Mesenchymal stem cell (in vitro differentiated cells and primary cell): ENCODE measurements at regions not wholly inside any gene's neighbourhood (a gene's known extent, or its start where the extent isn't known, plus 50 kb on each side); places are given as distances from the start of the nearest gene placed in this dataset.

ENCODE experiments used
- DNase-seq: peaks from one replicate; pipeline ENCODE4 v3.0.0-alpha.2; 2013
- H2AFZ ChIP-seq: one replicate; pipeline ENCODE4 v1.6.1; 2013; ENCODE audit warnings: low read depth, mild to moderate bottlenecking, control low read depth, inconsistent platforms, low read length, moderate library complexity
- H2AK5ac ChIP-seq: 2 replicates; pipeline ENCODE4 v1.6.1; 2013; ENCODE audit warnings: low read length, moderate library complexity, mild to moderate bottlenecking, inconsistent platforms; ENCODE audit not compliant: severe bottlenecking
- H2BK120ac ChIP-seq: one replicate; pipeline ENCODE4 v1.6.1; 2013; ENCODE audit warnings: low read depth, mild to moderate bottlenecking, inconsistent platforms, low read length, moderate library complexity
- H2BK12ac ChIP-seq, 2 experiments: one replicate each; pipeline ENCODE4 v1.6.1; 2013; ENCODE audit warnings: inconsistent platforms in 2 of 2, low read length in 2 of 2, mild to moderate bottlenecking in 2 of 2, moderate library complexity in 2 of 2, control low read depth in 1 of 2
- H2BK15ac ChIP-seq: one replicate; pipeline ENCODE4 v1.6.1; 2013; ENCODE audit warnings: mild to moderate bottlenecking, low read depth, inconsistent platforms; ENCODE audit not compliant: poor library complexity, severe bottlenecking
- H2BK5ac ChIP-seq: 2 replicates; pipeline ENCODE4 v1.6.1; 2013; ENCODE audit warnings: low read depth, mild to moderate bottlenecking, low read length, control low read depth, inconsistent platforms; ENCODE audit not compliant: poor library complexity, severe bottlenecking
- H3K14ac ChIP-seq, 2 experiments: one replicate each; pipeline ENCODE4 v1.6.1; 2013; ENCODE audit warnings: inconsistent platforms in 2 of 2, low read length in 2 of 2, control low read depth in 1 of 2, mild to moderate bottlenecking in 1 of 2, moderate library complexity in 1 of 2
- H3K18ac ChIP-seq, 2 experiments: one replicate each; pipeline ENCODE4 v1.6.1; 2013; ENCODE audit warnings: inconsistent platforms in 2 of 2, low read length in 2 of 2, control low read depth in 1 of 2, low read depth in 1 of 2, mild to moderate bottlenecking in 1 of 2
- H3K23ac ChIP-seq, 2 experiments: one replicate each; pipeline ENCODE4 v1.6.1; 2013; ENCODE audit warnings: inconsistent platforms in 2 of 2, low read length in 2 of 2, mild to moderate bottlenecking in 2 of 2, moderate library complexity in 2 of 2, control low read depth in 1 of 2
- H3K27ac ChIP-seq: 2 replicates; pipeline ENCODE4 v1.5.1; 2013; ENCODE audit warnings: mild to moderate bottlenecking, moderate library complexity, low read length, control low read depth, inconsistent platforms; ENCODE audit not compliant: poor library complexity, severe bottlenecking
- H3K27me3 ChIP-seq, 2 experiments: 2 replicates each; pipeline versions ENCODE4 v1.6.1 to v1.7.0; 2013; ENCODE audit warnings: low read length in 2 of 2, mild to moderate bottlenecking in 2 of 2, moderate library complexity in 2 of 2, control low read depth in 1 of 2, inconsistent platforms in 1 of 2; ENCODE audit not compliant: control insufficient read depth in 1 of 2, insufficient read depth in 1 of 2
- H3K36me3 ChIP-seq, 2 experiments: 2 replicates each; pipeline versions ENCODE4 v1.6.1 to v1.7.0; 2013; ENCODE audit warnings: low read length in 2 of 2, control low read depth in 1 of 2, inconsistent platforms in 1 of 2, low read depth in 1 of 2, mild to moderate bottlenecking in 1 of 2; ENCODE audit not compliant: insufficient read depth in 2 of 2, control insufficient read depth in 1 of 2
- H3K4ac ChIP-seq, 2 experiments: one replicate each; pipeline ENCODE4 v1.6.1; 2013; ENCODE audit warnings: inconsistent platforms in 2 of 2, low read length in 2 of 2, mild to moderate bottlenecking in 2 of 2, moderate library complexity in 2 of 2, control low read depth in 1 of 2, low read depth in 1 of 2
- H3K4me1 ChIP-seq: 2 replicates; pipeline ENCODE4 v1.6.1; 2013; ENCODE audit warnings: low read depth, low read length, control low read depth; ENCODE audit not compliant: control insufficient read depth, insufficient read depth
- H3K4me2 ChIP-seq: 2 replicates; pipeline ENCODE4 v1.6.1; 2013; ENCODE audit warnings: low read length, mild to moderate bottlenecking, inconsistent platforms; ENCODE audit not compliant: poor library complexity, severe bottlenecking
- H3K4me3 ChIP-seq, 2 experiments: 2 replicates each; pipeline versions ENCODE4 v1.5.1 to v1.7.0; 2013; ENCODE audit warnings: low read length in 2 of 2, mild to moderate bottlenecking in 2 of 2, control low read depth in 1 of 2, low read depth in 1 of 2; ENCODE audit not compliant: insufficient read depth in 1 of 2
- H3K79me1 ChIP-seq: replicated peaks from 2 replicates; pipeline ENCODE4 v1.6.1; 2013; ENCODE audit warnings: mild to moderate bottlenecking, control low read depth, low read length, inconsistent platforms; ENCODE audit not compliant: poor library complexity, severe bottlenecking
- H3K9ac ChIP-seq: 2 replicates; pipeline ENCODE4 v1.7.0; 2013; ENCODE audit warnings: mild to moderate bottlenecking, low read length, moderate library complexity
- H3K9me3 ChIP-seq: 2 replicates; pipeline ENCODE4 v1.7.0; 2013; ENCODE audit warnings: mild to moderate bottlenecking, low read length; ENCODE audit not compliant: control insufficient read depth
- H4K8ac ChIP-seq: one replicate; pipeline ENCODE4 v1.6.1; 2013; ENCODE audit warnings: inconsistent platforms, mild to moderate bottlenecking, low read length, moderate library complexity
- H4K91ac ChIP-seq: one replicate; pipeline ENCODE4 v1.6.1; 2013; ENCODE audit warnings: mild to moderate bottlenecking, low read length, inconsistent platforms
- WGBS: methylation state at CpG from one replicate; pipeline ENCODE4 v1.1.7; 2013; ENCODE audit warnings: mixed read lengths; 5-methylcytosine and 5-hydroxymethylcytosine counted together

DNA sequence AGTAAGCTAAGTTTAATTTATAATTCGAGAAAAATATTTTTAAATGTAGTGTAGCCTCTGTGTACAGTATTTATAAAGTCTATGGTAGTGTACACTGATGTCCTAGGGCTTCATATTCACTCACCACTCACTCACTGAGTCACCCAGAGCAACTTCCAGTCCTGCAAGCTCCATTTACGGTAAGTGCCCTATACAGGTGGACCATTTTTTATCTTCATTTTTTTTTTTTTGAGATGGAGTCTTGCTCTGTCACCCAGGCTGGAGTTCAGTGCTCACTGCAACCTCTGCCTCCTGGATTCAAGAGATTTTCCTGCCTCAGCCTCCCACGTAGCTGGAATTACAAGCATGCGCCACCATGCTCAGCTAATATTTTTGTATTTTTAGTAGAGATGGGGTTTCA, 104.2 kb downstream of the PDCL3 start:
- no peak overlapping the region for H2BK12ac ChIP-seq
- H3K4me1 ChIP-seq: no peaks in the 10 kb centered on the region
- H2BK5ac ChIP-seq: no peak overlapping the region
- H3K79me1 ChIP-seq: no peaks in the 10 kb centered on the region
- peaks cover 15 to 48% of the 10 kb centered on the region in 2 experiments for H3K27me3 ChIP-seq
- 57% methylated on average over 3 of the region's 4 CpGs for WGBS
- no peak overlapping the region for H4K8ac ChIP-seq
- no peak for DNase-seq
- H3K14ac ChIP-seq: no peak overlapping the region
- H2AK5ac ChIP-seq: no peak overlapping the region
- H3K36me3 ChIP-seq: no peaks in the 10 kb centered on the region
- no peak overlapping the region for H4K91ac ChIP-seq
- no peak overlapping the region for H2BK15ac ChIP-seq
- H2BK120ac ChIP-seq: no peak overlapping the region
- no peak overlapping the region for H2AFZ ChIP-seq
- H3K4ac ChIP-seq: no peak overlapping the region
- H3K23ac ChIP-seq: no peak overlapping the region
- H3K18ac ChIP-seq: no peak overlapping the region
- no peaks in the 10 kb centered on the region for H3K9me3 ChIP-seq
- H3K27ac ChIP-seq: no peak overlapping the region
- H3K4me2 ChIP-seq: no peak overlapping the region
- no peak overlapping the region for H3K4me3 ChIP-seq
- H3K9ac ChIP-seq: no peak overlapping the region

DNA sequence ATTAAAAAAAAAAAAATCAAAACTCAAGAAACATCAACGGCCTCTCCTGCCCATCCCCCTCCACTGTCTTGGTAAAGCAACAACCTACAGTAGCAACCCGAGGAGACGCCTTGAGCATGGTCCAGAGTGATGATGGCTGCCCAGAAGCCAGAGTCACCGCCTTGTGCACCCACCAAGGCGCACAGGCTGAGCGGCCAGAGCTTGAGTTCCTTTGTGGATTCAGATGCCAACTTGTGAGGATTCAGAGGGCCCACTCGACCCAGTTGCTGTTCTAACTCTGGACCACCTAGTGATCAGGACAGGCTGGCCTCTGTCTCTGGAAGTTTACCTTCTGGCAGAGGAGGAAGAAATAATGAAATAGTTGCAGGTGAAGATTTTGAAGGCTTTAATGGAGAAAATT, 105.0 kb downstream of the PDCL3 start:
- 87% methylated on average over 7 of the region's 7 CpGs for WGBS
- Histone ChIP-seq H3K23ac (peak overlapping the region in 1 of 2 experiments; percentile 3), H3K79me1 (no peaks in the 10 kb centered on the region), H3K4me3 (peak overlapping the region in 1 of 2 experiments; percentile 8), H3K27me3 (peaks cover 15 to 41% of the 10 kb centered on the region in 2 experiments), H3K9me3 (no peaks in the 10 kb centered on the region), H2AK5ac (no peak overlapping the region), H4K8ac (no peak overlapping the region), H2BK15ac (no peak overlapping the region), H2BK120ac (no peak overlapping the region), H2BK5ac (no peak overlapping the region), H3K9ac (no peak overlapping the region), H3K4me2 (no peak overlapping the region), H3K14ac (no peak overlapping the region), H3K27ac (no peak overlapping the region), H2AFZ (no peak overlapping the region), H3K4me1 (no peaks in the 10 kb centered on the region), H3K4ac (no peak overlapping the region), H4K91ac (no peak overlapping the region), H3K18ac (no peak overlapping the region), H3K36me3 (no peaks in the 10 kb centered on the region), H2BK12ac (no peak overlapping the region)
- DNase-seq: no peak

DNA sequence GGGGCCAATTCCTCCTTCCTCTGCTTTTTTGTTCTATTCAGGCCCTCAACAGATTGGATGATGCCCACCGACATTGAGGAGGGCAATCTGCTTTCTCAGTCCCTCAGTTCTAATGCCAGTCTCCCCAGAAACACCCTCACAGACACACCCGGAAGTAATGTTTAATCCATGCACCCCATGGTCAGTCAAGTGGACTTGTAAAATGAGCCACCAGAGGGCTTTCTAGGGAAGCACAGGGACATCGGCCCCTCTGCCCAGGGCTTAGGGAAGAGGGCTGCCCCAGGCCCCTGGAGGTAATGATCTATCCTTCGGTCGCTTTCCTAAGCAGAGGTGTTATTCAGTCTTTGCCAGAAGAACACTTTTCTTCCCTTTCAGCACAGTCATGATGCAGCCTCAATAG, 107.4 kb downstream of the PDCL3 start:
- H2AK5ac ChIP-seq: no peak overlapping the region
- no peak for DNase-seq
- no peak overlapping the region for H4K91ac ChIP-seq
- H3K4ac ChIP-seq: no peak overlapping the region
- H3K27ac ChIP-seq: no peak overlapping the region
- no peaks in the 10 kb centered on the region for H3K4me1 ChIP-seq
- no peak overlapping the region for H3K4me3 ChIP-seq
- no peak overlapping the region for H3K18ac ChIP-seq
- H4K8ac ChIP-seq: no peak overlapping the region
- H3K36me3 ChIP-seq: no peaks in the 10 kb centered on the region
- no peak overlapping the region for H3K9ac ChIP-seq
- H3K9me3 ChIP-seq: no peaks in the 10 kb centered on the region
- H2BK120ac ChIP-seq: no peak overlapping the region
- H2AFZ ChIP-seq: no peak overlapping the region
- WGBS: 98% methylated on average over 5 of the region's 5 CpGs
- no peak overlapping the region for H2BK15ac ChIP-seq
- H3K14ac ChIP-seq: no peak overlapping the region
- H2BK5ac ChIP-seq: no peak overlapping the region
- H3K27me3 ChIP-seq: peaks cover 8 to 37% of the 10 kb centered on the region in 2 experiments
- H3K79me1 ChIP-seq: no peaks in the 10 kb centered on the region
- no peak overlapping the region for H3K4me2 ChIP-seq
- H3K23ac ChIP-seq: no peak overlapping the region
- H2BK12ac ChIP-seq: no peak overlapping the region

DNA sequence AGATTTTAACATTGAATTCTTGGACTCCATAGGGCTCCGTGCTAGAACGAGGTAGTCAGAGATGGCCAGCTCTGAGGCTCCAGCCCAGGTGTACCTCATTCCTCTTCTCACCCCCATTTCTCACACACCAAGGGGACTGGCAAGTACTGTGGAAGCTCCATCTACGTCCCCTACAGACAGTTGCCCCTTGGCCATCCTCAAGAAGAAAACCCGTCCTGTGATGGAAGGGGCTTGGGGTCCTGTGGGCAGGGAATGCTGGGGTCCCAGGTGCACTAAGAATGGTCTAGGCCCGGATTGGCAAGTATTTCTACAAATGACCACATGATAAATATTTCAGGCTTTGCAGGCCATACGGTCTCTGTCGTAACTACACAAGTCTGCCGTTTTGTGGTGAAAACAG, 110.3 kb downstream of the PDCL3 start:
- H3K79me1 ChIP-seq: no peaks in the 10 kb centered on the region
- H3K4me1 ChIP-seq: no peaks in the 10 kb centered on the region
- no peak overlapping the region for H3K23ac ChIP-seq
- H4K8ac ChIP-seq: no peak overlapping the region
- no peak overlapping the region for H2AFZ ChIP-seq
- H3K9me3 ChIP-seq: no peaks in the 10 kb centered on the region
- H4K91ac ChIP-seq: no peak overlapping the region
- H3K9ac ChIP-seq: no peak overlapping the region
- no peak overlapping the region for H3K4me2 ChIP-seq
- no peak overlapping the region for H2BK5ac ChIP-seq
- no peak overlapping the region for H2BK120ac ChIP-seq
- H3K27ac ChIP-seq: no peak overlapping the region
- H3K4ac ChIP-seq: no peak overlapping the region
- H2BK12ac ChIP-seq: no peak overlapping the region
- H2AK5ac ChIP-seq: no peak overlapping the region
- H3K18ac ChIP-seq: no peak overlapping the region
- H3K27me3 ChIP-seq: peaks cover 13 to 54% of the 10 kb centered on the region in 2 experiments
- H2BK15ac ChIP-seq: no peak overlapping the region
- no peaks in the 10 kb centered on the region for H3K36me3 ChIP-seq
- 90% methylated on average over 8 of the region's 8 CpGs for WGBS
- H3K4me3 ChIP-seq: no peak overlapping the region
- no peak overlapping the region for H3K14ac ChIP-seq
- no peak for DNase-seq
